H9 (cell line): ENCODE measurements at regions not wholly inside any gene's neighbourhood (a gene's known extent, or its start where the extent isn't known, plus 50 kb on each side); places are given as distances from the start of the nearest gene placed in this dataset.

Experiments used
- DNase-seq: peaks from one replicate; pipeline ENCODE4 v3.0.0-alpha.2; 2017
- H2AFZ ChIP-seq: one replicate; pipeline ENCODE4 v1.6.1; 2013; ENCODE audit warnings: mild to moderate bottlenecking, low read length, control low read depth, moderate library complexity
- H2AK5ac ChIP-seq: 2 replicates; pipeline ENCODE4 v1.6.1; 2013; ENCODE audit warnings: low read length, control low read depth, mixed read lengths; ENCODE audit not compliant: insufficient read length
- H2BK120ac ChIP-seq: one replicate; pipeline ENCODE4 v1.6.1; 2013; ENCODE audit warnings: low read depth, mild to moderate bottlenecking, low read length, control low read depth, inconsistent platforms; ENCODE audit not compliant: poor library complexity, severe bottlenecking
- H2BK12ac ChIP-seq: 2 replicates; pipeline ENCODE4 v1.6.1; 2013; ENCODE audit warnings: low read length, control low read depth, mixed read lengths, low read depth; ENCODE audit not compliant: insufficient read length
- H2BK15ac ChIP-seq: 2 replicates; pipeline ENCODE4 v1.6.1; 2013; ENCODE audit warnings: low read depth, low read length, control low read depth
- H2BK20ac ChIP-seq: one replicate; pipeline ENCODE4 v1.6.1; 2013; ENCODE audit warnings: low read depth, mild to moderate bottlenecking, low read length, control low read depth, inconsistent platforms; ENCODE audit not compliant: poor library complexity, severe bottlenecking
- H2BK5ac ChIP-seq: 2 replicates; pipeline ENCODE4 v1.6.1; 2013; ENCODE audit warnings: low read length, control low read depth, mixed read lengths; ENCODE audit not compliant: insufficient read length
- H3K14ac ChIP-seq: 2 replicates; pipeline ENCODE4 v1.6.1; 2013; ENCODE audit warnings: low read length, control low read depth; ENCODE audit not compliant: insufficient read depth
- H3K18ac ChIP-seq: 2 replicates; pipeline ENCODE4 v1.6.1; 2013; ENCODE audit warnings: low read depth, mild to moderate bottlenecking, mixed read lengths, low read length, control low read depth; ENCODE audit not compliant: insufficient read length
- H3K23ac ChIP-seq: 2 replicates; pipeline ENCODE4 v1.6.1; 2013; ENCODE audit warnings: low read length, control low read depth, mixed read lengths, low read depth; ENCODE audit not compliant: insufficient read length
- H3K23me2 ChIP-seq: 2 replicates; pipeline ENCODE4 v1.6.1; 2013; ENCODE audit warnings: low read depth, mild to moderate bottlenecking, mixed read lengths, low read length, control low read depth; ENCODE audit not compliant: insufficient read length, poor library complexity, severe bottlenecking
- H3K27ac ChIP-seq: 2 replicates; pipeline ENCODE4 v1.5.1; 2013; ENCODE audit warnings: low read length, control low read depth, mixed read lengths, low read depth; ENCODE audit not compliant: insufficient read length
- H3K27me3 ChIP-seq: 2 replicates; pipeline ENCODE4 v1.6.1; 2013; ENCODE audit warnings: low read length, control low read depth, inconsistent platforms; ENCODE audit not compliant: insufficient read depth
- H3K4ac ChIP-seq: 2 replicates; pipeline ENCODE4 v1.6.1; 2013; ENCODE audit warnings: low read depth, mild to moderate bottlenecking, control low read depth, inconsistent platforms, low read length, moderate library complexity
- H3K4me1 ChIP-seq: 2 replicates; pipeline ENCODE4 v1.6.1; 2013; ENCODE audit warnings: low read length, control low read depth, inconsistent platforms; ENCODE audit not compliant: insufficient read depth
- H3K4me2 ChIP-seq: 2 replicates; pipeline ENCODE4 v1.6.1; 2013; ENCODE audit warnings: low read length, control low read depth, mixed read lengths; ENCODE audit not compliant: insufficient read length, insufficient read depth
- H3K56ac ChIP-seq: 2 replicates; pipeline ENCODE4 v1.6.1; 2013; ENCODE audit warnings: low read depth, mild to moderate bottlenecking, mixed read lengths, low read length, control low read depth; ENCODE audit not compliant: insufficient read length
- H3K79me1 ChIP-seq: 2 replicates; pipeline ENCODE4 v1.6.1; 2013; ENCODE audit warnings: low read depth, mild to moderate bottlenecking, moderate library complexity, low read length, control low read depth, inconsistent platforms; ENCODE audit not compliant: insufficient read depth, poor library complexity, severe bottlenecking
- H3K79me2 ChIP-seq: 2 replicates; pipeline ENCODE4 v1.6.1; 2013; ENCODE audit warnings: low read length, control low read depth, inconsistent platforms; ENCODE audit not compliant: insufficient read depth
- H3K9ac ChIP-seq: 2 replicates; pipeline ENCODE4 v1.6.1; 2013; ENCODE audit warnings: low read length, control low read depth, mixed read lengths; ENCODE audit not compliant: insufficient read length; ENCODE audit errors: extremely low read depth
- H3K9me3 ChIP-seq: one replicate; pipeline ENCODE4 v1.6.1; 2013; ENCODE audit warnings: low read depth, low read length, inconsistent platforms; ENCODE audit not compliant: control insufficient read depth
- H3T11ph ChIP-seq: one replicate; pipeline ENCODE4 v1.6.1; 2013; ENCODE audit warnings: mild to moderate bottlenecking, low read length, control low read depth, inconsistent platforms
- H4K20me1 ChIP-seq: one replicate; pipeline ENCODE4 v1.6.1; 2013; ENCODE audit not compliant: control insufficient read depth, insufficient read length, insufficient read depth
- H4K5ac ChIP-seq: 2 replicates; pipeline ENCODE4 v1.6.1; 2013; ENCODE audit warnings: low read depth, mild to moderate bottlenecking, mixed read lengths, low read length, control low read depth; ENCODE audit not compliant: insufficient read length
- H4K8ac ChIP-seq: replicated peaks from 2 replicates; pipeline ENCODE4 v1.6.1; 2013; ENCODE audit warnings: low read length, control low read depth, mixed read lengths, low read depth; ENCODE audit not compliant: insufficient read length
- H4K91ac ChIP-seq: 2 replicates; pipeline ENCODE4 v1.6.1; 2013; ENCODE audit warnings: low read depth, mild to moderate bottlenecking, moderate library complexity, mixed read lengths, low read length, control low read depth; ENCODE audit not compliant: insufficient read length
- H3K27ac Mint-ChIP-seq, 3 experiments: 2 replicates in 2 of 3; 3 replicates in 1 of 3; pipeline ENCODE4 v1.8.0; 2020 to 2021; ENCODE audit warnings: mixed read lengths in 3 of 3, mild to moderate bottlenecking in 1 of 3, moderate library complexity in 1 of 3
- H3K27me3 Mint-ChIP-seq: 2 replicates; pipeline ENCODE4 v1.8.0; 2021; ENCODE audit warnings: low read depth, mild to moderate bottlenecking, moderate library complexity, mixed read lengths
- H3K36me3 Mint-ChIP-seq, 3 experiments: 2 replicates in 2 of 3; 3 replicates in 1 of 3; pipeline ENCODE4 v1.8.0; 2020 to 2021; ENCODE audit warnings: low read depth in 3 of 3, mixed read lengths in 3 of 3; ENCODE audit not compliant: insufficient read depth in 1 of 3
- H3K4me1 Mint-ChIP-seq, 2 experiments: 2 replicates each; pipeline ENCODE4 v1.8.0; 2020; ENCODE audit warnings: mixed read lengths in 2 of 2
- H3K4me3 Mint-ChIP-seq, 2 experiments: 2 replicates in 1 of 2; 3 replicates in 1 of 2; pipeline ENCODE4 v1.8.0; 2020 to 2021; ENCODE audit warnings: mild to moderate bottlenecking in 2 of 2, mixed read lengths in 2 of 2, moderate library complexity in 1 of 2
- H3K9me3 Mint-ChIP-seq, 2 experiments: 2 replicates in 1 of 2; 3 replicates in 1 of 2; pipeline ENCODE4 v1.8.0; 2020; ENCODE audit warnings: mild to moderate bottlenecking in 2 of 2, mixed read lengths in 2 of 2, moderate library complexity in 1 of 2
- WGBS: extraction: QIAGEN DNeasy Blood & Tissue Kit; methylation state at CpG from one replicate; pipeline ENCODE4 v1.1.7; 2013; ENCODE audit warnings: missing lambda C conversion rate, low lambda C conversion rate, mixed read lengths; ENCODE audit not compliant: insufficient read length; ENCODE audit errors: extremely low coverage; 5-methylcytosine and 5-hydroxymethylcytosine counted together
- TF ChIP-seq, protein P1 (sequence below): fragments of 200-600 bp; sonication (generic); conservative IDR thresholded peaks from 3 replicates; pipeline ENCODE4 v1.8.0; 2021; ENCODE audit warnings: antibody characterized with exemption, mild to moderate bottlenecking

DNA sequence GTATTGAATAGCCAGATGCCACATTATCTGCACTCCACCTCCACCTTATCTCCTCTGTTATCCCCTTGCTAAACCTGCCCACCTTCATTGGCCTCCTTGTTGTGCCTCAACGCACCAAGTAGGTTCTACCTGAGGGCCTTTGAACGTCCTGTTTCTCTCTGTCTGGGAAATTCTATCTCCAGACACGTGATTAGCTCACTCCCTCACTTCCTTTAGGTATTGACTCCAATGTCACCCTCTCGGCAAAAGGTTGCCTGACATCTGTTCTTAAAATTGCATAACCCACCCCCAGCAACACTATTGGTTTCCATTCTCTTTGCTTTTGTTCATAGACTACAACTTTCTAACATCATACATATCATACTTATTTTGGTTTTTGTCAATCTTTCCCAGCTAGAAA is 56.5 kb upstream of the MEDAG start:
- peaks cover 0 to 2% of the 10 kb centered on the region in 2 experiments; a peak in 2 of 5 replicates for H3K9me3 Mint-ChIP-seq
- H3K4ac ChIP-seq = no peak overlapping the region
- no CpG with 5 or more reads among the region's 4 CpGs for WGBS

More for the DNA sequence above, 56.5 kb upstream of the MEDAG start:
- Histone ChIP-seq H2AFZ (no peak overlapping the region), H3K23ac (no peak overlapping the region), H2BK120ac (no peak overlapping the region), H2BK5ac (no peak overlapping the region), H4K91ac (no peak overlapping the region), H3K23me2 (no peaks in the 10 kb centered on the region), H2BK15ac (no peak overlapping the region), H3K9ac (no peak overlapping the region), H2BK12ac (no peak overlapping the region), H4K20me1 (no peaks in the 10 kb centered on the region), H3K79me2 (no peaks in the 10 kb centered on the region), H4K5ac (no peak overlapping the region), H2AK5ac (no peak overlapping the region), H3K4me2 (no peak overlapping the region), H3K4me1 (no peaks in the 10 kb centered on the region), H2BK20ac (no peak overlapping the region), H3K14ac (no peak overlapping the region), H3K79me1 (no peaks in the 10 kb centered on the region), H3K27ac (no peak overlapping the region), H3K56ac (no peak overlapping the region), H3K9me3 (no peaks in the 10 kb centered on the region), H3K18ac (no peak overlapping the region), H3K27me3 (no peaks in the 10 kb centered on the region), H3T11ph (no peak overlapping the region), H4K8ac (no peak overlapping the region)
- DNase-seq = no peak
- Mint-ChIP-seq H3K27me3 (peaks cover 4% of the 10 kb centered on the region), H3K4me1 (peaks cover 6 to 10% of the 10 kb centered on the region in 2 experiments), H3K27ac (no peak overlapping the region), H3K36me3 (no peaks in the 10 kb centered on the region), H3K4me3 (no peak overlapping the region; a peak in 1 of 5 replicates)
- TF ChIP-seq, protein P1, sequence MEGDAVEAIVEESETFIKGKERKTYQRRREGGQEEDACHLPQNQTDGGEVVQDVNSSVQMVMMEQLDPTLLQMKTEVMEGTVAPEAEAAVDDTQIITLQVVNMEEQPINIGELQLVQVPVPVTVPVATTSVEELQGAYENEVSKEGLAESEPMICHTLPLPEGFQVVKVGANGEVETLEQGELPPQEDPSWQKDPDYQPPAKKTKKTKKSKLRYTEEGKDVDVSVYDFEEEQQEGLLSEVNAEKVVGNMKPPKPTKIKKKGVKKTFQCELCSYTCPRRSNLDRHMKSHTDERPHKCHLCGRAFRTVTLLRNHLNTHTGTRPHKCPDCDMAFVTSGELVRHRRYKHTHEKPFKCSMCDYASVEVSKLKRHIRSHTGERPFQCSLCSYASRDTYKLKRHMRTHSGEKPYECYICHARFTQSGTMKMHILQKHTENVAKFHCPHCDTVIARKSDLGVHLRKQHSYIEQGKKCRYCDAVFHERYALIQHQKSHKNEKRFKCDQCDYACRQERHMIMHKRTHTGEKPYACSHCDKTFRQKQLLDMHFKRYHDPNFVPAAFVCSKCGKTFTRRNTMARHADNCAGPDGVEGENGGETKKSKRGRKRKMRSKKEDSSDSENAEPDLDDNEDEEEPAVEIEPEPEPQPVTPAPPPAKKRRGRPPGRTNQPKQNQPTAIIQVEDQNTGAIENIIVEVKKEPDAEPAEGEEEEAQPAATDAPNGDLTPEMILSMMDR = no peak
